HG03060 (cell line): ENCODE measurements at regions not wholly inside any gene's neighbourhood (a gene's known extent, or its start where the extent isn't known, plus 50 kb on each side); places are given as distances from the start of the nearest gene placed in this dataset.
"Not testable (repeated sequence)": the region's sequence is repeated elsewhere in the genome, so short reads cannot be mapped to it uniquely, and the experiment has no call there.

Experiments used
- ATAC-seq: cut with Tn5 transposase; IDR thresholded peaks from one replicate; pipeline ENCODE4 v1.9.1; 2021; ENCODE audit warnings: low read depth, moderate number of reproducible peaks; ENCODE audit not compliant: unreplicated experiment

DNA sequence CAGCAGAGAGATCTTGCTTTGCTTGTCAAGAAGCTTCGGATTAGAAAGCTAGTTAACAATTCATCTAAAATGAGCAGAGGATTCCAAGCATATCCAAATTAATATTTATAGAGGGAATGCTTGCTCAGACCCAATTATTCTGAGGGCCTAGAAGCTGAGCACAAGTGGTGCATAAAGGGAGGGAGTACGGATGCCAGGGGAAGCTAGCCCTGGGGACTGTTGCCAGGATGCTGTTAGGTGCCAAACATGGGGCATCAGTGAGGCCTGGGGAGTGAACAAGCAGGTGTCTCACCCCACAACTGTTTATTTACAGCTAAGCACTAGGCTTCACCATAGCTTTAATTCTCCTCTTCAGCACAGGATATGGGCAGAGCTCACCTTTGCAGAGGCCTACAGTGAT is 684.1 kb upstream of the C16orf82 start:
- ATAC-seq = no peak

DNA sequence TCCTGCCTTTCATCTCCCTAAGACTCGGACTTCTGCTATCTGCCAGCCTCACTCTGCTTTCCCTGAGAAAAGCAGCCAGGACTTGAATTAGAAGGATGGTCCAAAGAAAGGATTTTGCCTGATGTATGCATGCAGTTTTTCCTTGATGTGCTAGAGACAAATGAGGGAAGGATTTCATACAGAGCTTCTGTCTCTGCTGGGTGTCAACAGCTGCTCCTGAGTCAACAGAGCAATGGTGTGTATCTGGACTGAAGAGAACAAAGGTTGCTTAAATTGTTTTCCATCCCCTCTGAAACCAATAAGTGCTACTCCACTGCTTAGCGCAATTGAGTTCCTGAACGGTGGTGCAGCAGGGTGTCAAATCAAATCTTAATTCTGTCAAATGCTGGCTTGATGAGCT is 680.6 kb upstream of the C16orf82 start:
- no peak for ATAC-seq

DNA sequence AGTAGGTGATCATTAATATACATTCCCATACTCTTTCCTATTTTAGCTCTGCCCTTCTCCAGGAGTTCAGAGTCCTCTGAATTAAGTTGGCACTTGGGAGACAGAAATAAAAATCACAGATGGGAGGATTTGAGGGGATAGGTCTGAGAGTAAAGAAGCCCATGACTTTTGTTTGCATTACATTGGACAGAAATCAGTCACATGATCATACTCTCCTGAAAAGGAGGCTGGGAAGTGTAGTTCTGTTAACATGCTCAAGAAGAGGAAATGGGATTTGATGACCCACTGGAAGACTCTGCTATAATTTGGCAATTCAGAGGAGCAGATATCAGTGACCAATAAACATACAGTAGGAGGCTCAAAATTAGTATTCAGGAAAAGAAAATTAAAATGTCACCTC is 674.9 kb upstream of the C16orf82 start:
- no peak for ATAC-seq

DNA sequence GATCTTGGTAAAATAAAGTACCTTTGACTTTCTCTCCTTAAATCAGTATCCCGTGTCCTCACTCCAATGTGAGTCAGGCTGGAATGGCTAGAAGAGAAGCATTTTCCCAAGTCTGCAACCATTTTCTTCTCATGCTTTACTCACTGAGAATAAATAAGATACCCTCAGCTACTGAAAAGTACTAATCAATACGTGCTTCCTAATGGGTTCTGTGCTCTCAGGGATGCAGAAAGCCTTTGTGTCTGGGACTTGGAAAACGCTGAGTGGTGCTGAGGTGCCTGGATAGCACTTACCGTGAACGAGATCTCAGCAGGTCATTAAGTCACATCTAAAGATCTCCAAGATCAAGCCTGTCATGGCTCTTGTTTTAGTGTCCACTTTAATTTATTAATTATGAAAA is 672.3 kb upstream of the C16orf82 start:
- no peak for ATAC-seq

DNA sequence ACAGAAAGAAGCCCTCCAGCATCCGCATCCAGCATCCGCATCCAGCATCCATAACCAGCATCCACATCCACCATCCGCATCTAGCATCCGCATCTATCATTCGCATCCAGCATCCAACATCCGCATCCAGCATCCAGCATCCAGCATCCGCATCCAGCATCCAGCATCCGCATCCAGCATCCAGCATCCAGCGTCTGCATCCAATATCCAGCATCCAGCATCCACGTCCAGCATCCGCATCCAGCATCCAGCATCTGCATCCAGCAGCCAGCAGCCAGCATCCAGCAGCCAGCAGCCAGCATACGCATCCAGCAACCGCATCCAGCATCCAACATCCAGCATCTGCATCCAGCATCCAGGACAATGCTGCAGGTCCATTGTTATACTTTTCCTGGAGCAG is 671.0 kb upstream of the C16orf82 start:
- ATAC-seq = no peak

DNA sequence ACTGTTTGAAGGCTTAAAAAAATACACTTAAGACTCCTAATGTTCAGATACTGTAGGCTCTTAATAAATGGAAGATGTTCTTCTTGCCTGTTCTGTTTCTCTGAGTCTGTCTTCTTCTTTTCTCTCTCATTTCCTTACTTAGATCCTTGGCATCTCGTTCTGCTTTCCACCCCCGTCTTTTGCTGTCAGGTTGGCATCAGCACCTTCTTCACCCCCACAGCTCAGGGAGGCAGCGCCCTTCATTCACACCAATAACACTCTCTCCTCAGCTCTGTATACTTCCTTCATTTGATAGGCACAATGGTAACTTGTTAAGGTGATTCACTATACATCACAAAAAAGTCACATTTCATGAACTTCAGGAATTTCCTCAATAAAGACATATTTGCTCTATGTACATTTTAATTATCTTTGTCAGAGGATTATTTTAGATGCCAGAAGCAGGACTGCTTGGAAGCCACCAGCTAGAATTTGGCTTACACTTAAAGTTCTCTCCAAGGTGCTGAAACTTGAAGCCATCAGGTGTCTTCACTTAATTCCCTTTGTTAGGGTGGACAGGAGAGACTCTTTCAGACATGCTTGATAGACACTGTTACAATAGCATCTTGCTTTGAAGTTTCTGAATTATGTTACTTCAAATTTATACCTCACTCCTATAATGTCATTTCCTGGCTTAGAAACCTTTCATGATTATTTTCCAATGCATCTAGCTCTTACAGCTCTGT is 670.1 kb upstream of the C16orf82 start:
- no peak for ATAC-seq

DNA sequence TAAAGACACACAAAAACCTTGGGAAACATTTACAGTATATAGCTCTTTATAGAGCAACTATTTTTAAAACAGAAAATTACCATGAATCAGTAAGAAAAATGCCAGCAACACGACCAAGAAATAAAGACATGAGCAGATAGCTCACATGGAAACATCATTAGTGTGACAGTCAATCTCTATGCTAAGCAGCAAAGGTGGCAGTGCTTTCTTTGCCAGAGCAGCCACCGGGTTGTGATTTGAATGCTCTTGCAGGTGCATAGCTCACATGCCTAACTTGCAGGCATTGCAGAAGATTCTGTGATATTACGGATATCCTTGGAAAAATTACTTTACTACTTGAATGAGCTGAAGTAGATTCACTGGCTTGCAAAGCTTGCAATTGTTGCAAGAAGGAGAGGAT is 652.9 kb upstream of the C16orf82 start:
- ATAC-seq = no peak

DNA sequence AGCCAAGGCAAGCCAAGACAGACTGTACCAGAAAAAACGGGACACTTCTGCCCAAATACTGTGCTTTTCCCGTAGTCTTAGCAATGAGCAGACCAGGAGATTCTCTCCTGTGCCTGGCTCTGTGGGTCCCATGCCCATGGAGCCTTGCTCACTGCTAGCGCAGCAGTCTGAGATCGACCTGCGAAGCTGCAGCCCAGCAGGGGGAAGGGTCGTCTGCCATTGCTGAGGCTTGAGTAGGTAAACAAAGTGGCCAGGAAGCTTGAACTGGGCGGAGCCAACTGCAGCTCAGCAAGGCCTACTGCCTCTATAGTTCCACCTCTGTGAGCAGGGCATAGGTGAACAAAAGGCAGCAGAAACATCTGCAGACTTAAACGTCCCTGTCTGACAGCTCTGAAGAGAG is 647.3 kb upstream of the C16orf82 start:
- not testable (repeated sequence) for ATAC-seq

DNA sequence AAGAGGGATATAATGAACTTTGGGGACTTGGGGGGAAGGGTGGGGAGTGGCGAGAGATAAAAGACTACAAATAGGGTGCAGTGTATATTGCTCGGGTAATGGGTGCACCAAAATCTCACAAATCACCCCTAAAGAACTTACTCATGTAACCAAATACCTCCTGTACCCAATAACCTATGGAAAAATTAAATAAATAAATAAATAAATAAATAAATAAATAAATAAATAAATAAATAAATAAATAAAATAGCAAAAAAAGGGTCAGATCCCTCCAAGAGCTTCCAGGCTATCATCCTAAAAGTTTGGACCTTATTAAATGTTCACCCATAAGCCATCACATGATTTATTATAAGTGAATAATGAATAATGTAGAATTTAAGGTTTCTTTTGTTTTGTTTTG is 636.1 kb upstream of the C16orf82 start:
- no peak for ATAC-seq

DNA sequence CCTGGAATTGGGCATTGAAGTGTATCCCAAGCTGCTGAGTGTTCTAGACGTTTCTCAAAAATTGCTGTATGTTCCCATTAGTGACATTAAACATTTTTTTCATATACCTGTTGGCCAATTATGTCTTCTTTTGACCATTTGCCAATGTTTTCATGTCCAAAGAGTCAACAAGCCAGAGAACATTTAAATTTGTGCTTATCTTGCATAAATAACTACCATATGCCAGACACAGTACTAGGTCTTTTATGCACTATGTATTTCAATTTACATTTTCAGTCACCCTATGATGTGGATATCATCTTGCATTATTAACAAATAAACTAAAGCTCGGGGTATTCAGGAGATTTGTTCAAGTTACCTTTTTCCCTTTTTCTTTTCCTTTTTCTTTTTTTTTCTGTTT is 632.9 kb upstream of the C16orf82 start:
- no peak for ATAC-seq

DNA sequence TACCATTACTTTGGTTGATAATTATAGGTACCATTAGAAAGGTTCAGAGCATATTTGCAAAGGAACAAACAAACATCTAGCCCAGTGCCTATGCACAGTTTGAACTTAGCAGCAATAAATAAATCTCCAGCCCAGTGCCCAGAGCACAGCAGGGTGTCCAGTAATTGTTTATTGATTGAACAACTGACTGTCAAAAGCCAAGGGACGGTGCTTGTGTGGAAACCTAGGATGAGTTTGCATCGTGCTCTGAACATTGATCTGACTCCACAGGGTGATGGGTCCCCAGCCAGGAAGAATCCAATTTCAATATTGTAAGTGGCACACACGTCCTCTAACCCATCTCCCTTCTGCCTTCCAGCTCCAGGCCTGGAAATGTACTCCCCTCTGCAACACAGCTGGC is 625.5 kb upstream of the C16orf82 start:
- no peak for ATAC-seq

DNA sequence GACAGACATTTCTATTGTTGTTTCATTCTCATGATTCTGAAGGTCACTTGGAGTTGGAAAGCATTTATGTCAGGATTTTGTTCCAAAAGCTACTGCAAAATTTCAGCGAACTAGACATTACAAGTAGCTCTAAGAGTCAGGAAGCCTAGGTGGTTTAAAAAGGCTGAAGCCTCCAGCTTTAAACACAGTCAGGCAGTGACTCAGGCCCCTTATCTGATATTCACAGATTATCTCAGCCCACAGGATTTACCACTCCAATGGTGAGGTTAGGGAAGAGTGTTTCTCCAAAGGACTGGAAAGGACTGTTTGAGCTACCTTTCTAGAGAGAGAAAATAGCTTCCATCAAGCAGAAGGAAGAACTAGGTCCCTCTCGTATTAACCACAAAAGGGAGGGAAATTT is 624.4 kb upstream of the C16orf82 start:
- no peak for ATAC-seq

DNA sequence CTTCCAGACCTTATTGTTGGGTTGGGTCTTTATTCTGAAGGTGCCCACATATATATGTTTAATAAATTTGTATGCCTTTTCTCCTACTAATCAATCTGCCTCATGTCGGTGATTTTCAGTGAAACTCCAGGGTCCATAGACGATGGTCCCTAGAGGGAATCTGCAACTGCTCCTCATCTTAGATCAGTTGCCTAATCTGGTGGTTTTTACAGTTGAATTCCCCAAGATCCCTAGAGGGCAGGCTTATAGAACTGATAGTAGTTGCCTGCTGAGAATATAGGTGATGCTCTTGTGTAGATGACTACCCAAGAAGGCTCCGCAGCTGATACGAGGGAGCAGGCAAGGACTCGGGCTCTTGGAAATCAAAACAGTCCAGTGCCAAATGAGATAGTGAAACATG is 619.2 kb upstream of the C16orf82 start:
- ATAC-seq = no peak

DNA sequence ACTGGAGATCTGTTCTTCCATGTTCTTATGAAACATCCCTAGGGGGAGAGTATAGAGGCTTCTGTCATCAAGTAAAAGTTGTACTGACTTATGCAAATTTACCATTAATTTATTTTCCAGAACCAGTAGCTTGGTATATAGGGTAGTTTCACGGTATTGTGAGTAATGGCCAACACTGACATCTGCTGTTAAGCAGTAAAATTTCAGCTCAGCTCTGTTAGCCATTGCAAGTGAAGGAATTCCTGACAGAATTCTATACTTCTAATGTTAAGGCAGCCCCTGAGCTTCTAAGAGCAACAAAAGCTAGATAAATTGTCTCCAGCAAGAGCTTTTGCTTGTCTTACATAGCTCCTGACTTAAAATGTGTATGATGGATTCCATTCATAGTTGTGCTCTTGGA is 613.5 kb upstream of the C16orf82 start:
- no peak for ATAC-seq

DNA sequence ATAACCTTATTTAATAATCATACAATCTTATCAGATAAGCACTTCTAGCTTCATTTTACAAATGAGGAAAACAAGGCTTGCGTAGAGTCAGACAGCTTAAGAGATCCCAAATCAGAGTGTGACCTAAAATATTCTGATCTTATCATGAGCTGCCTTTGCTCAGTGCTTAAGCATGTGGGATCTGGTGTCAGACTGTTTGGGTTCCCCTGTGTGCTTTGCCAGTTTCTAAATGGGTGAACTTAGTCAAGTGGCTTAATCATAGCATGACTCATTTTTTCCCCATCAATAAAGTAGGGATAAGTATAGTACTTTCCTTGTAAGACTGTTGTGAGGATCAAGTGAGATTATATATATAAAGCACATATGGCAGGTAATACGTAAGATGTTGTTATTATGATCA is 612.6 kb upstream of the C16orf82 start:
- ATAC-seq = no peak

DNA sequence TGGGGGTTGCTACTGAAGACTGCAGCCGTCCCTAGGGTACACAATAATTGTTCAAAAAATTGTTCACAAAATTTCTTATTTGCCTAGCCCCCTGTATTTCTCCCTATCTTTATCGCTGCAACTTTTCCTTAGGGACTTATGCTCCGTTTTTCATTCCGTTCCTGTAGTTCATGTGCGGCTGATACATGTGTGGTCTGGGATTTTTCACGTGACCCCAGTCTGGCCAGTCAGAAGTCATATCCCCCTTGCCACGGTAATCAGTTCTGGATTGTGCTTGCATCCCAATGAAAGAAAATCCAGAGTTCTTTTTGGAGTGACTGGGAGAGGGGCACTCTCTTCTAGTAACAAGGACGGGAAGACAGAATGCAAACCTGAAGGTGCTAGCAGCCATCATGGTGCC is 610.7 kb upstream of the C16orf82 start:
- ATAC-seq = no peak

DNA sequence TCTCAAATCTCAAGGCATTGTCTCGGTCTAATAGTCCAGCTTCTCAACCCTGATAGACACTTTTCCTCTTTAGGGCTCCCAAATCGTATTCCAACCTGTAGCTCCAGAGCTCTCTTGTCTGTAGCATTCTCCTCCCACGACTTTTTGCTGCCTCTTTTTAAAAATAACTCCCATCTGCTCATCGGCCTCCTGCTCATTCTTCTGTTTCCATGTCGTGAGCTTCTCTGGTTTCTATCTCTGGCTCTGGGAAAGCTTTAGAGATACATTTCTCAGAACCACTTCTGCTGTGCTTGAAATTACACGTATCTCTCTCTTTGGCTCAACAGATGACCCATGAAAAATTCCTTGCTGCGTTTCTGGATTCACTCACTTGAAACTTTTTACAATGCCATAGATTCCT is 609.6 kb upstream of the C16orf82 start:
- ATAC-seq = no peak

DNA sequence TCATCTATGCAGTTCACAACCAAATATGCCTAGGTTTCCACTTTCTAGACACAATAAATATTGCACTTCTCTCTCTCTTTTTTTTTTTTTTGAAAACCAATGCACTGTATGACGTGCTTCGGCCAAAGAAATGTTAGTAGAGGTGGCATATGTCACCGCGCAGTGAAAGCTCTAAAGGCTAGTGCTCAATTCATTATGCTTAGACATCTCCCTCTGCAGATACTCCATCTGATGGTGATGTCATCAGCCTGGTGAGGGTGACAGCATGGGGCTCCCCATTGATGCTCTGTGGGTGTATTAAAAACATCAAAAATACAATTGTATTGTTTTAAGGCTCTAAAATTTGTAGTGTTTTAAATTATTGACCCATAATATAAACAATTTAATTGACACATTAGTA is 608.8 kb upstream of the C16orf82 start:
- no peak for ATAC-seq

DNA sequence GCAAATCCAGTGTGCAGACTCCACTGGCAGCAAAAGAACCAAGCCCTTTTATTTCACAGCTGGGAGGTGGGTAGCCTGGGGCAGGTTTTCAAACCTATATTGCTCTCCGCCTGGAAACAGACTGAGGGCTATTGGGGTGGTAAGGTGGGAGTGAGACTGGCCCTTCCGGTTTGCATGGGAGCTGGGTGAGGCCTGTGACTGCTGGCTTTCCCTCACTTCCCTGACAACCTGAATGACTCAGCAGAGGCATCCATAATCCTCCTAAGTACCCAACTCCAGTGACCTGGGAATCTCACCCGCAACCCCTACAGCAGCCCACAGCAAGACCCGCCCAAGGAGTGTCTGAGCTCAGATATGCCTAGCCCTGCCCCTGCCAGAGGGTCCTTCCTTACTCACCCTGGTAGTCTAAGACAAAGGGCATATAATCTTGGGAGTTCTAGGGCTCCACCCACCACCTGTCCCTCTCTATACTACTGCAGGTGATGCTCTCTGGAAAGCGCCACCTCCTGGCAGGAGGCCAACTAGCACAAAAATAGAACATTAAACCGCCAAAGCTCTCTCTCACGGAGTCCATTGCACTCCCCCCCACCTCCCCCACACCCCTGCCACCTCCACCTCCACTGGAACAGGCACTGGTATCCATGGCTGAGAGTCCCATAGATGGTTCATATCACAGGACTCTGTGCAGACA is 602.0 kb upstream of the C16orf82 start:
- ATAC-seq = no peak

DNA sequence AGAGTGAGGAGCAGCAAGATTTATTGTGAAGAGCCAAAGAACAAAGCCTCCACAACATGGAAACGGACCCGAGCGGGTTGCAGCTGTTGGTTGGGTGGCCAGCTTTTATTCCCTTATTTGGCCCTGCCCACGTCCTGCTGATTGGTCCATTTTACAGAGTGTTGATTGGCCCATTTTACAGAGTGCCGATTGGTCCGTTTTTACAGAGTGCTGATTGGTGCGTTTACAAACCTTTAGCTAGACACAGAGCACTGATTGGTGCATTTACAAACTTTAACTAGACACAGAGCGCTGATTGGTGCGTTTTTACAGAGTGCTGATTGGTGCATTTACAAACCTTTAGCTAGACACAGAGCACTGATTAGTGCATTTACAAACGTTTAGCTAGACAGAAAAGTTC is 592.3 kb upstream of the C16orf82 start:
- ATAC-seq = not testable (repeated sequence)

DNA sequence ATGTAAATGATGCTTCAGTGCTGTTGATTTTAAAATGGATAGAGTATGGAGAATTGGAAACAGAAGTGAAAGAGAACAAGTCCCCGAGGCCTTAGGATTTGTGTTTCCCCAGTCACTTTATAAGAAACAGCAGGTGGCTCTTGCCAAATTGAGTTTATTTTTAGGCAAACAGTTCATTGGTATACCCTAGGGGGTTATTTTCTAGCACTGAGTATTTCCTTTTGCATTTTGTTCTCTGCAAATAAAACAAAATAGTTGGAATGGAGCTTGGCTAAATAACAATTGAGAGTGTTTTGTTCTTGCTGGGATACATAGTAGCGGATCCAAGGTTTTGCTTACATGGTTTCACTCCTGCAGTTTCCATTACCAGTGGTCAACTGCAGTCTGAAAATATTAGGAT is 591.1 kb upstream of the C16orf82 start:
- ATAC-seq = no peak

DNA sequence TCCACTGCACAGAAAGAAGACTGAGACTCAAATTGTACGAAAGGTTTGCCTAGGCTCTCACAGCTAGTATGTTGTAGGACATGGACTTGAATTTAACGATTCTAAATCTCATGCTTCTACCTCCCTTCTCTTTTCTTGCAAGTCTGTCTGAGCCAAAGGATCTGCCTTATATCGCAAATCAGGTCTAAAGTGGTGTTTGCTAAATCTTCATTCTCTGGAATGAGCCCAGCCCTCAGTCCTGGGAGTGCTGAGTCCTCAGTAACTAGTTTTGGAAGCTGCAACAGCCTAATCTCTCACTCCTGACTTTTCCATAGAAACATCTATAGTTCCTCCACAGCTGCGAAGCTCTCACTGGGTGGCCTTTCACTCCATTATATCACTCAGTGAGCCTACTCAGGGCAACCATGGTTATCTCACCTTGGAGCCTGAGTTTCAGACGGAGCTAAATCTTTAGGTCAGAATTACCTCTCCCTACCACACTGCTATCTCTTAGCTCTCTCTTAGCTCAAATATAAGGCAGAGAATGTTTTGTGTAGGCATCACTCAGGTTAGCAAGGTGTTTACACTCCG is 575.5 kb upstream of the C16orf82 start:
- no peak for ATAC-seq
